Epithelial cell of esophagus (primary cell): ENCODE measurements at regions not wholly inside any gene's neighbourhood (a gene's known extent, or its start where the extent isn't known, plus 50 kb on each side); places are given as distances from the start of the nearest gene placed in this dataset.

Source experiments
- DNase-seq: peaks from one replicate; pipeline ENCODE4 v3.0.0; 2010; ENCODE audit warnings: low read depth
- H3K4me3 ChIP-seq: 2 replicates; pipeline ENCODE4 v1.5.1; 2011; ENCODE audit warnings: mild to moderate bottlenecking, low read length, control low read depth
- TF ChIP-seq, protein P1 (sequence below): IDR thresholded peaks from 2 replicates; pipeline ENCODE4 v1.5.1; 2011; ENCODE audit warnings: low read depth, mild to moderate bottlenecking, low read length, control low read depth, inconsistent platforms; ENCODE audit not compliant: insufficient read depth; ENCODE audit errors: missing control alignments

DNA sequence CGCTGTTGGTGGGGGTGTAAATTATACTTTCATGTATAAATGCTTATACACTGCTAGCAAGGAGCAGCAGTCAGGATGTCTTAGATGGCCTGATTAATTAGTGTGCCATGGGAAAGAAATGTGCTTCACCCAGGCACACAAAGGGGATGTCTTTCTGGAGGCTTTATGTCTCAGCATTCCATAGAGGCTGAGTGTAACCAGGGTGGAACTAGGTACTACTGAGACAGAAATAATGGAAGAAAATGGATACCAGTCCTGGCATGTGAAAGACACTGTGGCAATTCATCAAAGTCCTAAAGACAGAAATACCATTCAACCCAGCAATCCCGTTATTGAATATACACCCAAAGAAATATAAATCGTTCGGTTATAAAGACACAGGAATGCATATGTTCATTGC, 52.5 kb downstream of the PF4 start:
- DNase-seq, result peak; percentile 78
- TF ChIP-seq, protein P1, sequence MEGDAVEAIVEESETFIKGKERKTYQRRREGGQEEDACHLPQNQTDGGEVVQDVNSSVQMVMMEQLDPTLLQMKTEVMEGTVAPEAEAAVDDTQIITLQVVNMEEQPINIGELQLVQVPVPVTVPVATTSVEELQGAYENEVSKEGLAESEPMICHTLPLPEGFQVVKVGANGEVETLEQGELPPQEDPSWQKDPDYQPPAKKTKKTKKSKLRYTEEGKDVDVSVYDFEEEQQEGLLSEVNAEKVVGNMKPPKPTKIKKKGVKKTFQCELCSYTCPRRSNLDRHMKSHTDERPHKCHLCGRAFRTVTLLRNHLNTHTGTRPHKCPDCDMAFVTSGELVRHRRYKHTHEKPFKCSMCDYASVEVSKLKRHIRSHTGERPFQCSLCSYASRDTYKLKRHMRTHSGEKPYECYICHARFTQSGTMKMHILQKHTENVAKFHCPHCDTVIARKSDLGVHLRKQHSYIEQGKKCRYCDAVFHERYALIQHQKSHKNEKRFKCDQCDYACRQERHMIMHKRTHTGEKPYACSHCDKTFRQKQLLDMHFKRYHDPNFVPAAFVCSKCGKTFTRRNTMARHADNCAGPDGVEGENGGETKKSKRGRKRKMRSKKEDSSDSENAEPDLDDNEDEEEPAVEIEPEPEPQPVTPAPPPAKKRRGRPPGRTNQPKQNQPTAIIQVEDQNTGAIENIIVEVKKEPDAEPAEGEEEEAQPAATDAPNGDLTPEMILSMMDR, result no peak
- H3K4me3 ChIP-seq, result no peak overlapping the region

DNA sequence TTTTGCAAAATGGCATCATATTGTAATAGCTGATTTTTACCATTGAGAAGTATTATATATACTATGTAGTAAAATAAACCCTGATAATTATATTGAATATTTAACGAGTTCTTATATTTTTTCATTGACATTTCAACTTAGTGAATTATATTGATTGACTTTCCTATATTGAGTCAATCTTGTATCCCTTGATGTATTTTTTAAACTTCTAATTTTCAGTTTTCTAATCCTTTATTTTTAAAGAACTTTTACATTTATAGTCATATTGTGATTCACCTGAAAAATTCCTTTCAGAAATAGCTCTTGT, 54.4 kb downstream of the CXCL1 start:
- TF ChIP-seq, protein P1, result no peak
- no peak overlapping the region for H3K4me3 ChIP-seq
- DNase-seq, result no peak

DNA sequence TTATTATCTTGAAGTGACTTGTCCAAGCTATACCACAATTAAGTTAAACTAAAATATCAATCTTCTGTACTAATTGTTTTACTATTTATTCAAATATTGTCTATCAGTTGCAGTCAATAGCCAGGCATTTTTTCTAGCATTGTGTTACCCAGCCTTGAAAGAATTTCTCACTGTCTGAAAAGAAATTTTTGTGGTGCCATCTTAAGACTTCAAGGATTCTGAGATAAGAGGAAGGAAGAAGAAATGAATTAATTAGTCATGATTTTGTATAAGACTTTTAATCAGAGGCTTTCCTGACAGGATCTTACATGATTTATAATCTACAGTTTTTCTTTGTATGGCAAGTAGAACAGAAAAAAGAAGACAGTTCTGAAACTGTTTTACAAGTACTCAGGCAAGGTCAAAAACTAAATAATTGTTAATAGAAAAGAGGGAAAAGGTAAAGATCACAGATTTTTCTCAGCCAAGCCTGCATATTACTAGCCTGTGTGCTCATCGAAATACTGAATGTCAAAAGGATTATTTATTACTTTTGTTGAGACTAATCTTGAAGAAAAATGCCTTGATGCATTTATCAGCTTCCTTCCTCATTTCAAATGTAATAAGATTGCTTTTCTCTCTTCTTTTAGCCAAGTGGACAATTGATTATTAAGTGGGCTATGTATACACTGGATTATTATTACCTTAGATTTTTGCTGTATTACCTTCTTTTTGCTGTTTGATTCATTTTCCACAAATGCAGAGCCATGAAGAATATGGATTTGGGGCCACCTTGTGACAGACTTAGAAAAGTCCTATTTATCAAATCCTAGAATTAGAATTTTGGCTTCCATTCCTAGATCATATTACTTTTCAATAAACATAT, 53.8 kb downstream of the CXCL1 start:
- peak; percentile 48 for DNase-seq
- TF ChIP-seq, protein P1, result peak; percentile 43

DNA sequence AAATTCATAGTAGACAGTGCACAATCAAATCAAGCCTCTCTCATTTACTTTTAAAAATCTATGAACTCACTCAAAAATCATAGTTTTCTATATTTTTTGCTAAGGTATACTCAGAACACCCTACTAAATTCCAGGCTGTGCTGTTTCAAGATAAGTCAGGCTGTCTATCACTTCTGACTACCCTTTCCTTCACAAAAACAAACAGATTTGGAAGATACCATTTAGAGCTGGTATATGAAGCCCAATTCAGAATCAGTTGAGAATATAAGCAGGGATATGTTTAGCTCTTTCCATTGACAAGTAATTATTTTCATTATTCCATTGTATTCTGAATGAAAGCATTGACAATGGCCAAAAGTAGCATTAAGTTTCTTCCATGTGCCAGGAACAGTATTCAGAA, 53.1 kb downstream of the CXCL1 start:
- TF ChIP-seq, protein P1, result no peak
- no peak overlapping the region for H3K4me3 ChIP-seq
- DNase-seq, result no peak

More for the DNA sequence above, 53.8 kb downstream of the CXCL1 start:
- no peak overlapping the region for H3K4me3 ChIP-seq
